Breast epithelium (tissue), 3 donors: ENCODE measurements at regions not wholly inside any gene's neighbourhood (a gene's known extent, or its start where the extent isn't known, plus 50 kb on each side); places are given as distances from the start of the nearest gene placed in this dataset.

Source experiments
- POLR2A ChIP-seq: fragments of 450-650 bp; IDR thresholded peaks from one replicate; pipeline ENCODE4 v1.6.1; 2016; ENCODE audit warnings: antibody characterized with exemption, mild to moderate bottlenecking, moderate library complexity
- POLR2AphosphoS5 ChIP-seq, 3 donors: sonication (generic); formaldehyde crosslinking; IDR thresholded peaks; one replicate each; pipeline ENCODE4 v1.6.1; 2017; ENCODE audit warnings: antibody characterized with exemption in 3 of 3
- TF ChIP-seq, protein P1 (sequence below), 3 donors: fragments of 450-650 bp; IDR thresholded peaks; one replicate each; pipeline ENCODE4 v1.5.1; 2016 to 2017; ENCODE audit warnings: antibody characterized with exemption in 3 of 3, mild to moderate bottlenecking in 3 of 3, moderate library complexity in 3 of 3

- TF ChIP-seq POLR2A (no peak), POLR2AphosphoS5 (IDR thresholded peaks at IDR 0.05) (no peak)
- TF ChIP-seq, protein P1, sequence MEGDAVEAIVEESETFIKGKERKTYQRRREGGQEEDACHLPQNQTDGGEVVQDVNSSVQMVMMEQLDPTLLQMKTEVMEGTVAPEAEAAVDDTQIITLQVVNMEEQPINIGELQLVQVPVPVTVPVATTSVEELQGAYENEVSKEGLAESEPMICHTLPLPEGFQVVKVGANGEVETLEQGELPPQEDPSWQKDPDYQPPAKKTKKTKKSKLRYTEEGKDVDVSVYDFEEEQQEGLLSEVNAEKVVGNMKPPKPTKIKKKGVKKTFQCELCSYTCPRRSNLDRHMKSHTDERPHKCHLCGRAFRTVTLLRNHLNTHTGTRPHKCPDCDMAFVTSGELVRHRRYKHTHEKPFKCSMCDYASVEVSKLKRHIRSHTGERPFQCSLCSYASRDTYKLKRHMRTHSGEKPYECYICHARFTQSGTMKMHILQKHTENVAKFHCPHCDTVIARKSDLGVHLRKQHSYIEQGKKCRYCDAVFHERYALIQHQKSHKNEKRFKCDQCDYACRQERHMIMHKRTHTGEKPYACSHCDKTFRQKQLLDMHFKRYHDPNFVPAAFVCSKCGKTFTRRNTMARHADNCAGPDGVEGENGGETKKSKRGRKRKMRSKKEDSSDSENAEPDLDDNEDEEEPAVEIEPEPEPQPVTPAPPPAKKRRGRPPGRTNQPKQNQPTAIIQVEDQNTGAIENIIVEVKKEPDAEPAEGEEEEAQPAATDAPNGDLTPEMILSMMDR (IDR thresholded peaks at IDR 0.05), result no peak
These were observed 405.8 kb upstream of the CDH2 start for GRCh38 chr18:28582724-28583123.
